ENCODE measurements at regions not wholly inside any gene's neighbourhood (a gene's known extent, or its start where the extent isn't known, plus 50 kb on each side); places are given as distances from the start of the nearest gene placed in this dataset.

- TF ChIP-seq, protein P1, sequence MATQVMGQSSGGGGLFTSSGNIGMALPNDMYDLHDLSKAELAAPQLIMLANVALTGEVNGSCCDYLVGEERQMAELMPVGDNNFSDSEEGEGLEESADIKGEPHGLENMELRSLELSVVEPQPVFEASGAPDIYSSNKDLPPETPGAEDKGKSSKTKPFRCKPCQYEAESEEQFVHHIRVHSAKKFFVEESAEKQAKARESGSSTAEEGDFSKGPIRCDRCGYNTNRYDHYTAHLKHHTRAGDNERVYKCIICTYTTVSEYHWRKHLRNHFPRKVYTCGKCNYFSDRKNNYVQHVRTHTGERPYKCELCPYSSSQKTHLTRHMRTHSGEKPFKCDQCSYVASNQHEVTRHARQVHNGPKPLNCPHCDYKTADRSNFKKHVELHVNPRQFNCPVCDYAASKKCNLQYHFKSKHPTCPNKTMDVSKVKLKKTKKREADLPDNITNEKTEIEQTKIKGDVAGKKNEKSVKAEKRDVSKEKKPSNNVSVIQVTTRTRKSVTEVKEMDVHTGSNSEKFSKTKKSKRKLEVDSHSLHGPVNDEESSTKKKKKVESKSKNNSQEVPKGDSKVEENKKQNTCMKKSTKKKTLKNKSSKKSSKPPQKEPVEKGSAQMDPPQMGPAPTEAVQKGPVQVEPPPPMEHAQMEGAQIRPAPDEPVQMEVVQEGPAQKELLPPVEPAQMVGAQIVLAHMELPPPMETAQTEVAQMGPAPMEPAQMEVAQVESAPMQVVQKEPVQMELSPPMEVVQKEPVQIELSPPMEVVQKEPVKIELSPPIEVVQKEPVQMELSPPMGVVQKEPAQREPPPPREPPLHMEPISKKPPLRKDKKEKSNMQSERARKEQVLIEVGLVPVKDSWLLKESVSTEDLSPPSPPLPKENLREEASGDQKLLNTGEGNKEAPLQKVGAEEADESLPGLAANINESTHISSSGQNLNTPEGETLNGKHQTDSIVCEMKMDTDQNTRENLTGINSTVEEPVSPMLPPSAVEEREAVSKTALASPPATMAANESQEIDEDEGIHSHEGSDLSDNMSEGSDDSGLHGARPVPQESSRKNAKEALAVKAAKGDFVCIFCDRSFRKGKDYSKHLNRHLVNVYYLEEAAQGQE (IDR thresholded peaks at IDR 0.05; ENCODE audit: low read depth) = no peak
- no peak for TF ChIP-seq YY1 (IDR thresholded peaks at IDR 0.05; ENCODE audit: low read depth)
- no peak for TF ChIP-seq TCF12 (IDR thresholded peaks at IDR 0.05; ENCODE audit: low read depth)
- no peak for TF ChIP-seq ZBTB7A (IDR thresholded peaks at IDR 0.05; ENCODE audit: low read depth)
- no peak for TF ChIP-seq TAF1 (IDR thresholded peaks at IDR 0.05; ENCODE audit: low read depth)
- TF ChIP-seq CREB1 (IDR thresholded peaks at IDR 0.05; ENCODE audit: low read depth) = no peak
- no peak for TF ChIP-seq CEBPB (IDR thresholded peaks at IDR 0.05)
- no peak for TF ChIP-seq EP300 (IDR thresholded peaks at IDR 0.05; ENCODE audit: borderline replicate concordance)
- TF ChIP-seq, protein P2, sequence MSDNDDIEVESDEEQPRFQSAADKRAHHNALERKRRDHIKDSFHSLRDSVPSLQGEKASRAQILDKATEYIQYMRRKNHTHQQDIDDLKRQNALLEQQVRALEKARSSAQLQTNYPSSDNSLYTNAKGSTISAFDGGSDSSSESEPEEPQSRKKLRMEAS (IDR thresholded peaks at IDR 0.05) = no peak
- no peak for TF ChIP-seq EGR1 (IDR thresholded peaks at IDR 0.05)
Measured at GRCh38 chr5:74155501-74155900, 485.0 kb downstream of the ENC1 start.
